Gastroesophageal sphincter (tissue), 3 donors: ENCODE measurements at regions not wholly inside any gene's neighbourhood (a gene's known extent, or its start where the extent isn't known, plus 50 kb on each side); places are given as distances from the start of the nearest gene placed in this dataset.

Source experiments
- CTCF ChIP-seq, 4 experiments: fragments of 200-600 bp in 2 of 4; fragments of 450-650 bp in 2 of 4; sonication (generic) in 1 of 4; IDR thresholded peaks; one replicate each; pipeline ENCODE4 v1.5.1; 2017 to 2019; ENCODE audit warnings: antibody characterized with exemption in 4 of 4, mild to moderate bottlenecking in 2 of 4, moderate library complexity in 2 of 4
- POLR2A ChIP-seq, 2 donors: fragments of 450-650 bp; IDR thresholded peaks; one replicate each; pipeline ENCODE4 v1.6.1; 2017; ENCODE audit warnings: antibody characterized with exemption in 2 of 2, mild to moderate bottlenecking in 2 of 2, moderate library complexity in 1 of 2
- POLR2AphosphoS5 ChIP-seq: sonication (generic); formaldehyde crosslinking; IDR thresholded peaks from one replicate; pipeline ENCODE4 v1.6.1; 2017; ENCODE audit warnings: antibody characterized with exemption

DNA sequence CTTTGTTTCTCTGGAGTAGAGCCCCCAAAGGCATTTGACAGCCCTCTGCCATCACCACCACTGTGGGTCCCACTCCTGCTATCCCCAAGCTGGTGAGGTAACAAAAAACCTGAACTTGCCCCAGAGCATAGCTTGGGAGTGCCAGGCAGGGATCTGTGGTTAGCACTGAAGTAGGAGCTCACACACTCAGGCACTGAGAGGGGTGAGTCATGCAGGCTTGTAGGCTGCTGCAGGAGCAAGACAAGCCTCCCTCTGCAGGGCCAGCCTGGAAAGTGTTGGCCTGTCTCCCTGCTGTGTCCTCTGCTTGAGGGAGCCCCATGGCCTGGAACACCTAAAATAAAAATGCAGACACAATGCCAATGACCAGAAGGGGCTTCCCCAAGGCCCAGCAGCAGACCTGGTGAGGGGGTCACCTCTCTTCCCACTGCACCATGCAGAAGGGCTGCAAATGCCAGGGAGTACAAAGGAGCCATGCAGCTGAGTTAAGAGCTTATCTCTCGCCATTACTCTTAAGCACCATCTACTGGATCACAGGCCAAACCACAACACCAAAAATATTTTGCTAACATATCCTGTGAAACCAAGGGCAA lies 108.9 kb upstream of the POGK start:
- TF ChIP-seq CTCF (IDR thresholded peaks at IDR 0.05) = no peak
- TF ChIP-seq POLR2AphosphoS5 = no peak
- TF ChIP-seq POLR2A (IDR thresholded peaks at IDR 0.05) = no peak
